ENCODE measurements at regions not wholly inside any gene's neighbourhood (a gene's known extent, or its start where the extent isn't known, plus 50 kb on each side); places are given as distances from the start of the nearest gene placed in this dataset.

GRCh38 chr7:46580766-46581165 lies 659.7 kb upstream of the IGFBP3 start:
- no peak overlapping the region for H3K4me3 ChIP-seq (ENCODE audit: insufficient read depth, low read depth, low read length)
- no peaks in the 10 kb centered on the region for H3K79me1 ChIP-seq (ENCODE audit: low read depth in 1 of 2, low read length in 2 of 2)
- no peak overlapping the region for H3K4me2 ChIP-seq (ENCODE audit: low read depth, low read length)
- no peak overlapping the region for H3K9ac ChIP-seq (ENCODE audit: low read depth, low read length)
- no peak for DNase-seq
- H3K4me1 ChIP-seq (ENCODE audit: control insufficient read depth, insufficient read depth, low read length) = peaks cover 4% of the 10 kb centered on the region; the same call in 1 of the 2 replicates
- no peak overlapping the region for H3K56ac ChIP-seq (ENCODE audit: extremely low read depth, insufficient read depth, low read length)
- H2AK9ac ChIP-seq (replicated peaks; ENCODE audit: low read depth, low read length, poor library complexity) = no peak overlapping the region
- H4K20me1 ChIP-seq (ENCODE audit: insufficient read depth, low read length) = no peaks in the 10 kb centered on the region
- no peak overlapping the region for H4K8ac ChIP-seq (ENCODE audit: low read depth in 2 of 2, low read length in 2 of 2)
- H2AK5ac ChIP-seq (ENCODE audit: low read depth, low read length) = no peak overlapping the region
- no peak overlapping the region for H4K5ac ChIP-seq (ENCODE audit: low read depth, low read length)
- WGBS, 2 experiments (ENCODE audit: extremely low coverage in 2 of 2, insufficient read length in 1 of 2) = 63% methylated on average over 3 of the region's 6 CpGs; no CpG with 5 or more reads in 1 of the 2 experiments
- ATAC-seq (ENCODE audit: low read depth) = no peak
- H3K36me3 ChIP-seq (ENCODE audit: control insufficient read depth, insufficient read depth, low read length) = no peaks in the 10 kb centered on the region
- no peaks in the 10 kb centered on the region for H3K27me3 ChIP-seq (ENCODE audit: control insufficient read depth, insufficient read depth, low read length)
- in situ Hi-C loops (cut with MboI; ENCODE audit: low sequenced_read_pairs) = no loop called here
- no peak overlapping the region for H2BK120ac ChIP-seq (ENCODE audit: low read depth, low read length)
- dilution Hi-C loops (cut with HindIII; ENCODE audit: low sequenced_read_pairs, unreplicated experiment) = no loop called here
- H2AFZ ChIP-seq (replicated peaks; ENCODE audit: low read length, poor library complexity) = no peak overlapping the region
- no peak overlapping the region for H4K91ac ChIP-seq (ENCODE audit: insufficient read depth, low read depth, low read length)
- no peak overlapping the region for H3K18ac ChIP-seq (ENCODE audit: low read depth, low read length)
- TF ChIP-seq USF2 (IDR thresholded peaks at IDR 0.05; ENCODE audit: low read depth, low read length) = no peak
- no peak for TF ChIP-seq FOS (IDR thresholded peaks at IDR 0.05; ENCODE audit: low read depth, low read length)
- TF ChIP-seq RAD21 (IDR thresholded peaks at IDR 0.05; ENCODE audit: low read length) = no peak
- TF ChIP-seq ELK1 (IDR thresholded peaks at IDR 0.05; ENCODE audit: borderline replicate concordance, low read depth, low read length) = no peak
- TF ChIP-seq BHLHE40 (IDR thresholded peaks at IDR 0.05; ENCODE audit: low read depth, low read length) = no peak
- TF ChIP-seq MAZ (IDR thresholded peaks at IDR 0.05; ENCODE audit: borderline replicate concordance, low read depth, low read length) = no peak
- no peak for TF ChIP-seq RCOR1 (IDR thresholded peaks at IDR 0.05; ENCODE audit: insufficient replicate concordance, low read length)
- no peak for TF ChIP-seq SMC3 (IDR thresholded peaks at IDR 0.05; ENCODE audit: low read depth, low read length)
- no peak for TF ChIP-seq CTCF (conservative IDR thresholded peaks at IDR 0.05; ENCODE audit: low read depth, low read length)
- TF ChIP-seq RFX5 (IDR thresholded peaks at IDR 0.05; ENCODE audit: low read depth, low read length) = no peak
- TF ChIP-seq POLR2A (IDR thresholded peaks at IDR 0.05; ENCODE audit: low read depth, low read length) = no peak
- no peak for TF ChIP-seq NFE2L2 (IDR thresholded peaks at IDR 0.05; ENCODE audit: low read depth, low read length)
- TF ChIP-seq CHD1 (IDR thresholded peaks at IDR 0.05; ENCODE audit: low read depth, low read length) = no peak
- TF ChIP-seq CEBPB (IDR thresholded peaks at IDR 0.05; ENCODE audit: low read depth, low read length) = no peak
- TF ChIP-seq MXI1 (IDR thresholded peaks at IDR 0.05; ENCODE audit: borderline replicate concordance, low read depth, low read length) = no peak
- TF ChIP-seq MAFK (IDR thresholded peaks at IDR 0.05; ENCODE audit: low read depth, low read length) = no peak
- no TSS peak for BruUV-seq (replicated peaks)
- ChIA-PET POLR2A (ENCODE audit: unreplicated experiment) (no interaction called here), CTCF (no interaction called here)
- no peak overlapping the region for H3K4ac ChIP-seq (ENCODE audit: low read depth, low read length)
- no peaks in the 10 kb centered on the region for H3K9me1 ChIP-seq (ENCODE audit: insufficient read depth, low read length)
- H3K14ac ChIP-seq (replicated peaks; ENCODE audit: low read depth, low read length) = no peak overlapping the region
- no peak overlapping the region for H2BK15ac ChIP-seq (ENCODE audit: low read depth, low read length)
- intact Hi-C loops (cut with micrococcal nuclease) = no loop called here
- no peak overlapping the region for H3K23ac ChIP-seq (ENCODE audit: low read depth, low read length)
- H2BK20ac ChIP-seq (ENCODE audit: low read depth, low read length) = no peak overlapping the region
- H3K9me3 ChIP-seq (ENCODE audit: control insufficient read depth, insufficient read depth, low read length) = no peaks in the 10 kb centered on the region
- no peak overlapping the region for H2BK5ac ChIP-seq (ENCODE audit: low read depth, low read length, poor library complexity, severe bottlenecking)
- H3K27ac ChIP-seq (ENCODE audit: insufficient read depth, low read length) = no peak overlapping the region

Measured in IMR-90 (cell line).